ENCODE measurements at regions not wholly inside any gene's neighbourhood (a gene's known extent, or its start where the extent isn't known, plus 50 kb on each side); places are given as distances from the start of the nearest gene placed in this dataset.

- H3K9ac ChIP-seq (ENCODE audit: low read length), result no peak overlapping the region
- no peak overlapping the region for H3K27ac ChIP-seq (ENCODE audit: low read depth, low read length)
- no peaks in the 10 kb centered on the region for H3K27me3 ChIP-seq (ENCODE audit: control insufficient read depth, insufficient read depth, low read length)
- H3K36me3 ChIP-seq (ENCODE audit: control insufficient read depth, insufficient read depth, low read length), result no peaks in the 10 kb centered on the region
- H3K4me3 ChIP-seq (ENCODE audit: low read length), result no peak overlapping the region
- H3K4me1 ChIP-seq (ENCODE audit: control insufficient read depth, insufficient read depth, low read length), result no peaks in the 10 kb centered on the region
Observed at GRCh38 chr10:69736886-69737641, 64.6 kb upstream of the COL13A1 start.

GRCh38 chr10:69738071-69738470 lies 63.6 kb upstream of the COL13A1 start:
- Histone ChIP-seq H3K27me3 (ENCODE audit: control insufficient read depth, insufficient read depth, low read length) (no peaks in the 10 kb centered on the region), H3K9ac (ENCODE audit: low read length) (no peak overlapping the region), H3K27ac (ENCODE audit: low read depth, low read length) (no peak overlapping the region), H3K4me1 (ENCODE audit: control insufficient read depth, insufficient read depth, low read length) (no peaks in the 10 kb centered on the region), H3K4me3 (ENCODE audit: low read length) (no peak overlapping the region), H3K36me3 (ENCODE audit: control insufficient read depth, insufficient read depth, low read length) (no peaks in the 10 kb centered on the region)

GRCh38 chr10:69738858-69739435 lies 62.8 kb upstream of the COL13A1 start:
- no peak overlapping the region for H3K27ac ChIP-seq (ENCODE audit: low read depth, low read length)
- H3K36me3 ChIP-seq (ENCODE audit: control insufficient read depth, insufficient read depth, low read length), result no peaks in the 10 kb centered on the region
- no peak overlapping the region for H3K4me3 ChIP-seq (ENCODE audit: low read length)
- no peaks in the 10 kb centered on the region for H3K27me3 ChIP-seq (ENCODE audit: control insufficient read depth, insufficient read depth, low read length)
- no peak overlapping the region for H3K9ac ChIP-seq (ENCODE audit: low read length)
- H3K4me1 ChIP-seq (ENCODE audit: control insufficient read depth, insufficient read depth, low read length), result no peaks in the 10 kb centered on the region

GRCh38 chr10:69739634-69740033 lies 62.1 kb upstream of the COL13A1 start:
- H3K9ac ChIP-seq (ENCODE audit: low read length), result no peak overlapping the region
- no peaks in the 10 kb centered on the region for H3K36me3 ChIP-seq (ENCODE audit: control insufficient read depth, insufficient read depth, low read length)
- H3K4me1 ChIP-seq (ENCODE audit: control insufficient read depth, insufficient read depth, low read length), result no peaks in the 10 kb centered on the region
- no peak overlapping the region for H3K27ac ChIP-seq (ENCODE audit: low read depth, low read length)
- no peak overlapping the region for H3K4me3 ChIP-seq (ENCODE audit: low read length)
- no peaks in the 10 kb centered on the region for H3K27me3 ChIP-seq (ENCODE audit: control insufficient read depth, insufficient read depth, low read length)

- no peak overlapping the region for H3K9ac ChIP-seq (ENCODE audit: low read length)
- no peak overlapping the region for H3K27ac ChIP-seq (ENCODE audit: low read depth, low read length)
- H3K4me1 ChIP-seq (ENCODE audit: control insufficient read depth, insufficient read depth, low read length), result no peaks in the 10 kb centered on the region
- H3K4me3 ChIP-seq (ENCODE audit: low read length), result no peak overlapping the region
- H3K36me3 ChIP-seq (ENCODE audit: control insufficient read depth, insufficient read depth, low read length), result no peaks in the 10 kb centered on the region
- no peaks in the 10 kb centered on the region for H3K27me3 ChIP-seq (ENCODE audit: control insufficient read depth, insufficient read depth, low read length)
Observed at GRCh38 chr10:69740126-69740525, 61.6 kb upstream of the COL13A1 start.

- no peak overlapping the region for H3K9ac ChIP-seq (ENCODE audit: low read length)
- no peak overlapping the region for H3K4me3 ChIP-seq (ENCODE audit: low read length)
- H3K27ac ChIP-seq (ENCODE audit: low read depth, low read length), result no peak overlapping the region
- H3K36me3 ChIP-seq (ENCODE audit: control insufficient read depth, insufficient read depth, low read length), result no peaks in the 10 kb centered on the region
- no peaks in the 10 kb centered on the region for H3K4me1 ChIP-seq (ENCODE audit: control insufficient read depth, insufficient read depth, low read length)
- H3K27me3 ChIP-seq (ENCODE audit: control insufficient read depth, insufficient read depth, low read length), result no peaks in the 10 kb centered on the region
Observed at GRCh38 chr10:69741252-69741651, 60.5 kb upstream of the COL13A1 start.

GRCh38 chr10:69741671-69742355 lies 59.9 kb upstream of the COL13A1 start:
- H3K36me3 ChIP-seq (ENCODE audit: control insufficient read depth, insufficient read depth, low read length), result no peaks in the 10 kb centered on the region
- H3K4me1 ChIP-seq (ENCODE audit: control insufficient read depth, insufficient read depth, low read length), result no peaks in the 10 kb centered on the region
- H3K9ac ChIP-seq (ENCODE audit: low read length), result no peak overlapping the region
- H3K4me3 ChIP-seq (ENCODE audit: low read length), result no peak overlapping the region
- H3K27ac ChIP-seq (ENCODE audit: low read depth, low read length), result no peak overlapping the region
- no peaks in the 10 kb centered on the region for H3K27me3 ChIP-seq (ENCODE audit: control insufficient read depth, insufficient read depth, low read length)

GRCh38 chr10:69742356-69742695 lies 59.4 kb upstream of the COL13A1 start:
- no peaks in the 10 kb centered on the region for H3K27me3 ChIP-seq (ENCODE audit: control insufficient read depth, insufficient read depth, low read length)
- no peak overlapping the region for H3K4me3 ChIP-seq (ENCODE audit: low read length)
- H3K27ac ChIP-seq (ENCODE audit: low read depth, low read length), result no peak overlapping the region
- no peaks in the 10 kb centered on the region for H3K4me1 ChIP-seq (ENCODE audit: control insufficient read depth, insufficient read depth, low read length)
- no peak overlapping the region for H3K9ac ChIP-seq (ENCODE audit: low read length)
- no peaks in the 10 kb centered on the region for H3K36me3 ChIP-seq (ENCODE audit: control insufficient read depth, insufficient read depth, low read length)

GRCh38 chr10:69742928-69743602 lies 58.6 kb upstream of the COL13A1 start:
- Histone ChIP-seq H3K27ac (ENCODE audit: low read depth, low read length) (no peak overlapping the region), H3K4me3 (ENCODE audit: low read length) (no peak overlapping the region), H3K4me1 (ENCODE audit: control insufficient read depth, insufficient read depth, low read length) (no peaks in the 10 kb centered on the region)

GRCh38 chr10:69744971-69745370 lies 56.7 kb upstream of the COL13A1 start:
- H3K4me1 ChIP-seq (ENCODE audit: control insufficient read depth, insufficient read depth, low read length), result no peaks in the 10 kb centered on the region
- no peaks in the 10 kb centered on the region for H3K36me3 ChIP-seq (ENCODE audit: control insufficient read depth, insufficient read depth, low read length)
- no peak overlapping the region for H3K9ac ChIP-seq (ENCODE audit: low read length)
- no peak overlapping the region for H3K27ac ChIP-seq (ENCODE audit: low read depth, low read length)
- H3K4me3 ChIP-seq (ENCODE audit: low read length), result no peak overlapping the region
- H3K27me3 ChIP-seq (ENCODE audit: control insufficient read depth, insufficient read depth, low read length), result no peaks in the 10 kb centered on the region

More at GRCh38 chr10:69742928-69743602, 58.6 kb upstream of the COL13A1 start:
- H3K9ac ChIP-seq (ENCODE audit: low read length), result no peak overlapping the region
- H3K36me3 ChIP-seq (ENCODE audit: control insufficient read depth, insufficient read depth, low read length), result no peaks in the 10 kb centered on the region
- H3K27me3 ChIP-seq (ENCODE audit: control insufficient read depth, insufficient read depth, low read length), result no peaks in the 10 kb centered on the region

- Histone ChIP-seq H3K36me3 (ENCODE audit: control insufficient read depth, insufficient read depth, low read length) (no peaks in the 10 kb centered on the region), H3K27ac (ENCODE audit: low read depth, low read length) (no peak overlapping the region), H3K4me3 (ENCODE audit: low read length) (no peak overlapping the region), H3K27me3 (ENCODE audit: control insufficient read depth, insufficient read depth, low read length) (no peaks in the 10 kb centered on the region), H3K4me1 (ENCODE audit: control insufficient read depth, insufficient read depth, low read length) (no peaks in the 10 kb centered on the region), H3K9ac (ENCODE audit: low read length) (no peak overlapping the region)
Observed at GRCh38 chr10:69745698-69746097, 56.0 kb upstream of the COL13A1 start.

GRCh38 chr10:69747179-69747578 lies 54.5 kb upstream of the COL13A1 start:
- Histone ChIP-seq H3K27me3 (ENCODE audit: control insufficient read depth, insufficient read depth, low read length) (no peaks in the 10 kb centered on the region), H3K4me3 (ENCODE audit: low read length) (no peak overlapping the region), H3K27ac (ENCODE audit: low read depth, low read length) (no peak overlapping the region), H3K36me3 (ENCODE audit: control insufficient read depth, insufficient read depth, low read length) (no peaks in the 10 kb centered on the region), H3K4me1 (ENCODE audit: control insufficient read depth, insufficient read depth, low read length) (no peaks in the 10 kb centered on the region), H3K9ac (ENCODE audit: low read length) (no peak overlapping the region)

Measured in rectal smooth muscle tissue (tissue), 1 donor.